Body of pancreas (tissue), 4 donors: ENCODE measurements at regions not wholly inside any gene's neighbourhood (a gene's known extent, or its start where the extent isn't known, plus 50 kb on each side); places are given as distances from the start of the nearest gene placed in this dataset.

ENCODE experiments used
- CTCF ChIP-seq, 7 experiments: fragments of 450-650 bp in 4 of 7; fragments of 200-600 bp in 3 of 7; sonication (generic) in 3 of 7; IDR thresholded peaks; one replicate each; pipeline ENCODE4 v1.5.1; 2016 to 2019; ENCODE audit warnings: antibody characterized with exemption in 7 of 7
- POLR2A ChIP-seq, 3 donors: fragments of 450-650 bp; IDR thresholded peaks; one replicate each; pipeline ENCODE4 v1.6.1; 2016; ENCODE audit warnings: antibody characterized with exemption in 3 of 3, mild to moderate bottlenecking in 2 of 3

- TF ChIP-seq POLR2A (IDR thresholded peaks at IDR 0.05) (no peak), CTCF (IDR thresholded peaks at IDR 0.05) (no peak)
Measured at GRCh38 chr10:83182076-83182475, 957.2 kb upstream of the GHITM start.
